Activated CD8-positive, alpha-beta memory T cell treated with anti-CD3 and anti-CD28 coated beads for 4 hours (primary cell): ENCODE measurements at regions not wholly inside any gene's neighbourhood (a gene's known extent, or its start where the extent isn't known, plus 50 kb on each side); places are given as distances from the start of the nearest gene placed in this dataset.
"Not testable (repeated sequence)": the region's sequence is repeated elsewhere in the genome, so short reads cannot be mapped to it uniquely, and the experiment has no call there.

Source experiments
- DNase-seq, 2 donors: peaks; one replicate each; pipeline ENCODE4 v3.0.0-alpha.2; 2020; ENCODE audit warnings: low read depth in 2 of 2

- no peak for DNase-seq
Measured at GRCh38 chr14:56419750-56420149, 159.8 kb upstream of the TMEM260 start.

DNA sequence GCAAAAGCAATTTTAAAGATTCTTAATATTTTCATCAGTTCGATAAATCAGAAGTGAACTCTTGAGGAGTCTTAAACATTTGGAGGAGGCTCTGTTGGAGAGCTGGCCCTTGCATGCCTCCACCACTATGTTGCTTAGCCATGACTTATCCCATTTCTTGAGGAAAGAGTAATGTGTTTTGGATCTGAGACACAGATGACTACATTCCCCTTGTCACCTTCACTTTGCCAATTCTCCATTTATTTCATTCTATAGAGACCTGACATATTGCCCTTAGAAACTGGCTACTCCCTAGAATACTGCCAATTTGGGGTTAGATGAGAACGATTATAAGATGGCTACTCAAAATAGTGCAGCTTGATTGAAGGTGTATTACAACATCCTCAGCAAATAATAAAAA lies 157.4 kb upstream of the TMEM260 start:
- DNase-seq = no peak

DNA sequence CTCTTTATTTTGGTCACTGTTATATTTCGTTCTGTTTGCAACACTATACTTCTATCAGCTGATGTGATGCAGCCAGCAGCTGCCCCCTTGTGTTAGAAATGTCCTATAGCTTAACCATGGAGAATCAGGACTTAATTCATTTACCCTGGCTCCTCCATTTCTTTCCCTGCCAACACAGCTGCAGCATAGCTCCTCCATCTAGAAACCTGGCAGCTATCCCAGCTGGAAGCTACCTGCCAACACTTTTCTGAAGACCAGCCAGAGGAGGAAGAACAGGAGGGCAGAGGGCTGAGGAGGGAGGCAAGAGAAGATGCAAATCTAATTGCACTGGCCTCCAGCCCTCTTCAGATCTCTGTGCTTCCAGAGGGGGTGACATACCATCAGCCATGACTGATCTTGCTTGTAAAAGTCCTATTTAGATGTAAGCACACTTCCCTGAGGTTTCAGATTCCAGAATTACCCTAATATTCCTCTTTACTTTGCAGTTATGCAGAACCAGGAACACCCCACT lies 156.8 kb upstream of the TMEM260 start:
- no peak for DNase-seq

DNA sequence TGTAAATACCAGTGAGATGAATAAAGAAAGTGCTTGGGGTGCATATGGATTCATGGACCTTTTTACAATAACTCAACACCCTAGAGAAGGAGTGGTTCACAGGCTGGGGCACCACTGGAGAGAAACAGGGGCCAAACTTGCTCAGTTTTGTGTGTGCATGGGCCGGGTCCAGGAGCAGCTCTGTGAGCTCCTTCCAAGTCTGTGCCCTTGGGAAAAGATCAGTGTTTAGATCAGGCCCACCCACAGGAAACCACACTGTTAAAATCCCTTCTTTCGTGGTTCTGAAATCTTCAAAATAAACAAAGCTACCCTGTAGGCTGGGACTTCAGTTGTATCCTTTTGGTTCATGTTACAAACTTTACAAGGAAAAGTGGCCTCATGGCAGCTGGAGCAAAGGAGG lies 156.1 kb upstream of the TMEM260 start:
- DNase-seq = no peak

GRCh38 chr14:56431013-56431412 lies 148.6 kb upstream of the TMEM260 start:
- no peak for DNase-seq

DNA sequence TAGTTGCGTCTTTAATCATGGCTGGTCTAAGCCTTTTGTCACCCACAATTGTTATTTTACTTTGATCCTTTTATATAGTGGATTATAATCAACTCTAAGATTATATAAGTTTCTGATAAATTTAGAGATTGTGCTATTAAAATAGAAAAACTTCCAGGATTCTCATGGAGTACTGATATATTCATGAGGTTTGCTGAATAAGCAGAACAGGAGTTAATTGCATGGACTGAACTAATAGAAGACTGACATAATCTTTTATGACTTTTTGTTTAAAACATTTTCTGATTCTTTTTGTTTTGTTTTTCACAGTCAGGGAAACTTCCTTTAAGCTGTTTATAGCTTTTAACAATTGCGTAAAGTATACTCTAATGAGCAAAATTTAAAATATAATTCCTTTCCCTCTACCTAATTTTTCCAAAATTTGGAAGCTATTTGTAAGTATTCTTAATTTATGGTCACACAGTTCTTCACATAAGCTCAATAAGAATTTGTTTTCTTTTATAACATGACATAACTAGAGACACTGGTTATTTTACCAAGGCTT lies 129.9 kb upstream of the TMEM260 start:
- no peak for DNase-seq

DNA sequence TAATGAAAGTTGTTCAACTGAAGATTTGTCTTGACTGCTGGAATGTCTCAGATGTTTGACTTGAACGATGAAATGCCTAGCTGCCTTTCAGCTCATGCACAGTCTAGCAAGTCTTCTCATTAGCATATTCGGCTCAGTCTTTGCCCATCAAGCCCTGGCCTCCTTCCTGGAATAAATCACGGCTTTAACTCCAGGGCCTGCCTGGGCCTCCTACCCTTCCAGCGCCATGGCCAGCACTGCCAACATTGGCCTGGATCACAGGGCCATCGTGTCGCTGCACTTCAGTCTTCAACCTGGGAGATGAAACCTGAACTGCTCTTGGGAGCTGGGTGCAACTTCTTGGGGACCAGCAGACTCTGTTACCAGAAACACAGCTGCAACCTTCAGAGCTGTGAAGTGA lies 126.7 kb upstream of the TMEM260 start:
- DNase-seq = no peak

- DNase-seq = not testable (repeated sequence)
Measured at GRCh38 chr14:56454680-56455079, 124.9 kb upstream of the TMEM260 start.

GRCh38 chr14:56460469-56460868 lies 119.1 kb upstream of the TMEM260 start:
- no peak for DNase-seq

- no peak for DNase-seq
Measured at GRCh38 chr14:56461276-56462275, 118.0 kb upstream of the TMEM260 start.

- DNase-seq = no peak
Measured at GRCh38 chr14:56463271-56463890, 116.2 kb upstream of the TMEM260 start.

DNA sequence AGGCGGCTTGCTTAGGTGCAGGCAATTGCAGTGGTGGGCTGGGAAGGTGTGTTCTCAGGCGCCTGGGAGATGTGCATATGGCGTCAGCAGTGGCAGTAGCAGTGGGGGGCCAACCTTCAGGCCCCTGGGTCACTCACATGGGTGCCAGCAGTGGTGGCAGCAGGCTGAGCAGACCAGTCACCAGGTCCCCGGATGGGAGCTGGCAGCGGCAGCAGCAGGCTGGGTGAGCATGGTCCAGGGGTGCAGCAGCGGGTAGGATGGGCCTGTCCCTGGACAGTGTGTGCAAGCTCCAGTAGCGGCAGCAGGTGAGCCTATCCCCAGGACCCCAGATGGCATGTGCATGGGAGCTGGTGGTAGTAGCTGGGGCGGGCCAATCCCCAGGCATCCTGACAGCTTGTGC lies 108.5 kb upstream of the TMEM260 start:
- no peak for DNase-seq

DNA sequence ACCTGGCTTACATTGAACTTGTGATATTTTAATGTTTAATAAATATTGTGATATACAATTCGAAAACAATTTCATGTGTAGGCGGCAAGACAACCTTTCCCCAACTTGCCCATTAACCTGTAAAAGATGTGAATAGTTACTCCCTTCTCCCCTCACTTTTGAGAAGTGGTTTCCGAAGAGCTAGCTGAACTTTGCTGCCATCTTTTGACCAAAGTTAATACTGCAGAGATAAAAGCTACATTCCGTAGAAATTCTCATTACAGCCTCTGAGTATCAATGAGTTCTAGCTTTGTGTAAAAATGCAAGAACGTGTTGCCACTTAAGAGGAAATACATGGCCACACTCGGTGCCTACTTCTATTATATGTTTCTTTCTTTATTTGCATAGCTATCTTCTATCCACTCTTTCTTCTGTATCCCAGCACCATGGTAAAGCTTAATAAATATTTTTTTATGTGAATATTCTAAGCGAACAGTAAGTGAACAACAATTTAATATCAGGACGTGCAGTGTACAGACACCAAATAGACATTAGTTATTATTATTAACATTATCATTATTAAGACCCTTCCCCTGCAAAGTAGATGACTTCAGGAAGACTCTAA lies 105.1 kb upstream of the TMEM260 start:
- DNase-seq = no peak

GRCh38 chr14:56482310-56482911 lies 97.2 kb upstream of the TMEM260 start:
- no peak for DNase-seq

DNA sequence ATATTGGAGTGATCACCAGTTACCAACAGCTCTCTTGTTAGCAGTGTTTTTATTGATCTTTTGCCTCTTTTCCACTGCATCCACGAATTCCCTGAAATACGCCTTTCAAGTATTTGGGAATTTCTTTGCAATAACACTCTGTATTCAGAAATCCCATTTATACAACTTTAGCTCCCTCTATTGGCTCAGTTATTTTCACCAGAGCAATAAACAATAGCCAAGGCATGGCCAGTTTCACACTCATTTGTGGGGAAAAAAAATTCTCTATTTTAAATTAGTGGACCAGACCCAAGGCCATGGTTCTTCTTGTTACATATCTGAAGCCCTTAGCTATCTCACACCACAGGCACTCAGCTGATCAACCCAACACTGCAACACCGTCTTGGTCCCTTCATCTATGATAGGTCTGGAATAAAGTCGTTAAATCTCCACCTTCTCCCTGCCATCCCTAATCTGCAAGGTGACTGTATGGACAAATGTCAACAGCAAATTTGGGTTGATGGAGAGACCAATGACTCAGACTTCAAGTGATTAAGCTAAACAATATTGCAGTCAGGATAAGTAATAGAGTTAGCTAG lies 92.4 kb upstream of the TMEM260 start:
- DNase-seq = no peak

DNA sequence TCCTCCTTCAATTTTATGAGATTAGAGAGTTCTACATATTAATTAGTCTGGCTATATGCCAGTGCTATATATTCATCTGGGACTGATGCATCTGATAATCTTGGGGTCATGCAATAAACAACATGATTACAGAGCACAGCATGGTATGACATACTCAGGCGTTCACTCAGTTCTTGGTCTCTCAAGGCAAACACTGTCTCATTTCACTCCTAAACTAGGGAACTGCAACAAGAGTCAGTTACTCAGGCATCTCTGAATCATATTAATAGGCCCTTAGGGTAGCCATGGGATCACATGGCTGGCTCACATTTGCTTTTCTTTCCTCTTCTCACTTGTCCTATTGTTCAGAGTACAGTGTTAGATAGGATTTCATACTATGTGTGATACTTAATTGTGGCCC lies 91.8 kb upstream of the TMEM260 start:
- DNase-seq = no peak

GRCh38 chr14:56488306-56488705 lies 91.3 kb upstream of the TMEM260 start:
- no peak for DNase-seq

GRCh38 chr14:56490379-56490778 lies 89.2 kb upstream of the TMEM260 start:
- no peak for DNase-seq

- DNase-seq = peak in 1 of 2 donors; percentile 4
Measured at GRCh38 chr14:56491299-56492285, 88.0 kb upstream of the TMEM260 start.

GRCh38 chr14:56494167-56494566 lies 85.4 kb upstream of the TMEM260 start:
- no peak for DNase-seq
